ENCODE measurements at regions not wholly inside any gene's neighbourhood (a gene's known extent, or its start where the extent isn't known, plus 50 kb on each side); places are given as distances from the start of the nearest gene placed in this dataset.
A peak's percentile ranks its signal among the peaks of the same experiment; 100 is the strongest.

DNA sequence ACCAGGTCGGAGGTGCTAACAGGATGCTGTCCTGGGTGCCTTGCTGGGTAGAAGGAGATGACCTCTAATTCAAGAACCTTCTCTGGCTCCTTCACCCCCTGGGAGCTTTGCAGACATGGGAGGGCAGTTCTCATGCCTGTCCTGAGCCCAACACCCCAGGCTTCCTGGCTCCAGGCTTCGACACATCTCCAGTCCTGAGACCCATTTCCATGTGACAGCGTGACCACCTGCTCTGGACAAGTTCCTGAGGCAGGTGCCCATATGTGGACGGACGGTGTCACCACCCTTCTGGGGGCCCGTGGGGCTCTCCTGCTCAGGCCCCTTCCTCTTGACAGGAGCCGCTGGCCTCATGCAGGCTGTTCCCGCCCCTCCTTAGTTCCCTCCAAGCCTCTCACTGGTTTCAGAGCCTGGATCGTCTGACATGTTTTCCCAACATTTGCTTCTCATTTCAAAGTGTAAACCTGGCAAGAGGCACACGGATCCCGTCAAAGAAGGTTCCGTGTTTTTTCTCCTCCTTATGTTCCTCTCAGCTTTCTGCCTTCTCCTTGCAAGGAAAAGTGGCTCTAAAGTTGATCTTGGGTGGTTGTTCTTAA is 291.9 kb upstream of the RTL1 start:
- H3K27ac ChIP-seq, result peak overlapping the region; percentile 38
- peak; percentile 83 to 90 for DNase-seq (ENCODE audit: extremely low spot score in 2 of 2)

DNA sequence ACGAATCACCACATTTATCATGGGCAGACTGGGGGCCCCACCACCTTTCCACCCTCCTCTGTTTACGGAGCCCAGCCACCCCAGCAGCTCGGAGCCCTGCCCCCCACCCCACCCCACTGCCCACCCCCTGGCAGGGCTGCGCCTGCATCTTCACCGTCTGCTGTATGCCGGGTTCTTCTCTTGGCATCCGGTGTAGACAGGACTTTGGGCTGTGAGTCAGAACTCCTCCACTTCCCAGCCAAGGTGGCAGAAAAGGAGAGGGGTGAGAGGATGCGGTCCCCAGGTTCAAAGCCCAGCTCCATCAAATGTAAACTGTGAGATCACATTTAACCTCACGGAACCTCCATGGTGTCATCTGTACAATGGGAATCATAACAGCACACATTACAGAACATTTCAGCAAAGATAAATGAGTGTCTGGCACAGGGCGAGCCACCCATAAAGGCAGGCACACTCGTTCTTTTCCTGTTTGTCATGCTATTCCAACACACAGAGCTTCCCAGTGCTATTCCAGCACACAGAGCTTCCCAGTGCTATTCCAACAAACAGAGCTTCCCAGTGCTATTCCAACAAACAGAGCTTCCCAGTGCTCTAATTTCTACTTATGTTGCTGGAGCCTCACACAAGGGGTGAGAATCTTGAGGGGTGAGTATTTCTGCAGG is 292.7 kb upstream of the RTL1 start:
- Histone ChIP-seq H3K4me1 (no peaks in the 10 kb centered on the region), H3K9me3 (no peaks in the 10 kb centered on the region), H3K27me3 (no peaks in the 10 kb centered on the region), H3K27ac (peak overlapping the region; percentile 38), H3K36me3 (no peaks in the 10 kb centered on the region), H3K4me3 (no peak overlapping the region)
- peak; percentile 64 to 92 for DNase-seq (ENCODE audit: extremely low spot score in 2 of 2)
- intact Hi-C loops (cut with DNase I), result no loop called here
- TF ChIP-seq, protein P1, sequence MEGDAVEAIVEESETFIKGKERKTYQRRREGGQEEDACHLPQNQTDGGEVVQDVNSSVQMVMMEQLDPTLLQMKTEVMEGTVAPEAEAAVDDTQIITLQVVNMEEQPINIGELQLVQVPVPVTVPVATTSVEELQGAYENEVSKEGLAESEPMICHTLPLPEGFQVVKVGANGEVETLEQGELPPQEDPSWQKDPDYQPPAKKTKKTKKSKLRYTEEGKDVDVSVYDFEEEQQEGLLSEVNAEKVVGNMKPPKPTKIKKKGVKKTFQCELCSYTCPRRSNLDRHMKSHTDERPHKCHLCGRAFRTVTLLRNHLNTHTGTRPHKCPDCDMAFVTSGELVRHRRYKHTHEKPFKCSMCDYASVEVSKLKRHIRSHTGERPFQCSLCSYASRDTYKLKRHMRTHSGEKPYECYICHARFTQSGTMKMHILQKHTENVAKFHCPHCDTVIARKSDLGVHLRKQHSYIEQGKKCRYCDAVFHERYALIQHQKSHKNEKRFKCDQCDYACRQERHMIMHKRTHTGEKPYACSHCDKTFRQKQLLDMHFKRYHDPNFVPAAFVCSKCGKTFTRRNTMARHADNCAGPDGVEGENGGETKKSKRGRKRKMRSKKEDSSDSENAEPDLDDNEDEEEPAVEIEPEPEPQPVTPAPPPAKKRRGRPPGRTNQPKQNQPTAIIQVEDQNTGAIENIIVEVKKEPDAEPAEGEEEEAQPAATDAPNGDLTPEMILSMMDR (IDR thresholded peaks at IDR 0.05), result no peak
- TF ChIP-seq POLR2AphosphoS5 (IDR thresholded peaks at IDR 0.05; ENCODE audit: insufficient read depth in 1 of 2, low read depth in 1 of 2), result no peak
- TF ChIP-seq POLR2A (IDR thresholded peaks at IDR 0.05), result no peak

More for the DNA sequence above, 291.9 kb upstream of the RTL1 start:
- Histone ChIP-seq H3K4me1 (no peaks in the 10 kb centered on the region), H3K36me3 (no peaks in the 10 kb centered on the region), H3K27me3 (no peaks in the 10 kb centered on the region), H3K4me3 (no peak overlapping the region), H3K9me3 (no peaks in the 10 kb centered on the region)
- intact Hi-C loops (cut with DNase I), result no loop called here
- TF ChIP-seq POLR2A (IDR thresholded peaks at IDR 0.05) (no peak), POLR2AphosphoS5 (IDR thresholded peaks at IDR 0.05; ENCODE audit: insufficient read depth in 1 of 2, low read depth in 1 of 2) (no peak)
- TF ChIP-seq, protein P1 (IDR thresholded peaks at IDR 0.05), result no peak

DNA sequence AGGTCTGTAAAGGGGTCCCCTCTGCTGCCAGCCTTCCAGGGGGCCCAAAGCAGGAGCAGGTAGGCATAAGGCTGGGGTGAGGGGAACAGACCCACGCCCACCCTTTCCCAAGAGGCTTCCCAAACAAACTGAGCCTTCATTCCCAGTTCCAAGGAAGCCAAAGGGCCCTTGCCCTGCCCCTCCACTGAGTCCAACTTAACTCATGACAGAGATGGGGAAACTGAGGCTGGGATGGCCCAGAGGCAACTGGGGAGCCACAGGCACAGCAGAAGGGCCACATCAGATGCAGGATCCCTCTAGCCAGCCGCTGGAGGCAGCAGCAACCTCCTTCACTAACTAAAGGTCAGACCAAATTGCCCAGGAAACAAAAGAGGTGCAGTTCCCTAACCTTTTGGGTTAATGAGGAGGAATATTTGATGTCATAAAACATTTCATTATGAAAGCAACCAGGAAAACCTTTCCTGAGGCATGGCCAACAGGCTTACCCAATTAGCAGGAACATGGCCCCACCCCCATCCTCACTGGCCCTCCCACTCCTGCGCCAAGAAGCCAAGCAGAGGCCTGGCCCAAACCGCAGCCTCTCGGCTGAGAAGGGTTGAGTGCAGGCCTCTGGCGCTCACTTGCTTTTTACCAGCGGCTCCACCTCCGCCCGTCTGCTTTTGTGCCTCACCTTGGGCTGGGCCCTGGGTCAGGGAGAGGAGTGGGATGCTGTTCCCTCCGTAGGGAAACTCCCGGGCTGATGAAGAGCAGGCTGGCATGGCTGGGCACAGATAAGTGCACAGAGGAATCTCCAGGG is 293.5 kb upstream of the RTL1 start:
- H3K4me1 ChIP-seq, result no peaks in the 10 kb centered on the region
- TF ChIP-seq POLR2A (IDR thresholded peaks at IDR 0.05), result no peak
- no peak for TF ChIP-seq POLR2AphosphoS5 (IDR thresholded peaks at IDR 0.05; ENCODE audit: insufficient read depth in 1 of 2, low read depth in 1 of 2)
- no peaks in the 10 kb centered on the region for H3K36me3 ChIP-seq
- intact Hi-C loops (cut with DNase I), result no loop called here
- no peak overlapping the region for H3K27ac ChIP-seq
- DNase-seq (ENCODE audit: extremely low spot score in 2 of 2), result peak; percentile 77 to 79
- H3K9me3 ChIP-seq, result no peaks in the 10 kb centered on the region
- no peak overlapping the region for H3K4me3 ChIP-seq
- H3K27me3 ChIP-seq, result no peaks in the 10 kb centered on the region

DNA sequence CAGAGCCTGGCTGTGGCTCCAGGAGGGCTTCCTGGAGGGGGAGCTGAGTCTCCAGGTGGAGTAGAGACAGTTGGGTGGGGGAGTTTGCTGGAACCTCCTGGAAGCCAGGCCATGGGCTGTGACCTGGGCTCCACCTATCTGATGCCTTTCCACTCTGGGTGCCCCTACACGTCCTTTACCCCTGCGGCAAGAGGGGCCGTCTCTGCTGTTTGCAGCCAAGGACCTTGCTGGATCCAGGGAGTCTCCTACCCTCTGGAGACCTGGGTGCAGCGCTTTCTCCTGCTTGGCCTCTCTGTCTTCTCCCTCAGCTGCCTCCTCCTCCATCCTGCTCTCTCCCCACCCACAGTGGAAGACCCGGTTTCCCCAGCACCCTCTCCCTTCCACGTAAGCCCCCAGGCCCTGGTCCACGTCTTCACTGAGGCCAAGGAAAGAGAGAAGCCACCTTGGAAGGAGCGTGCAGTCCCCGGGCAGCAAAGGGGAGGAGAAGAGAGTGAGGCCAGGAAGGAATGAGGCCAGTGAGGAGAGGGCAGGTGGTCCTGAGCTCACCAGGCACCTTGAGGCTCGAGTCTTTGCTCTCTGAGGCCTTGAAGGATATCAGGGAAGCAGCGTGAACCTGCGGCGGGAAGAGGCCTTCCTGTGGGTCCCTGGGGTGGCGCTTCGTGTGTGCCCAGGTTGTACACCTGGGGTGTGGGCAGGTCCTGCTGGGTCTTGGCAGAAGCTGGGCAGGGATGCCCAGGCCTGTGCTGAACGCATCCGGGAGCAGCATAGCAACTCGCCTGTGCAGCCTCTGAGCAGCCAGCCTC is 294.3 kb upstream of the RTL1 start:
- Histone ChIP-seq H3K9me3 (no peaks in the 10 kb centered on the region), H3K4me3 (no peak overlapping the region), H3K27me3 (no peaks in the 10 kb centered on the region), H3K4me1 (no peaks in the 10 kb centered on the region), H3K36me3 (no peaks in the 10 kb centered on the region), H3K27ac (no peak overlapping the region)
- intact Hi-C loops (cut with DNase I), result no loop called here
- DNase-seq (ENCODE audit: extremely low spot score in 2 of 2), result peak; percentile 82 to 93
- TF ChIP-seq POLR2AphosphoS5 (IDR thresholded peaks at IDR 0.05; ENCODE audit: insufficient read depth in 1 of 2, low read depth in 1 of 2) (no peak), POLR2A (IDR thresholded peaks at IDR 0.05) (no peak)
- TF ChIP-seq, protein P1 (IDR thresholded peaks at IDR 0.05), result no peak

DNA sequence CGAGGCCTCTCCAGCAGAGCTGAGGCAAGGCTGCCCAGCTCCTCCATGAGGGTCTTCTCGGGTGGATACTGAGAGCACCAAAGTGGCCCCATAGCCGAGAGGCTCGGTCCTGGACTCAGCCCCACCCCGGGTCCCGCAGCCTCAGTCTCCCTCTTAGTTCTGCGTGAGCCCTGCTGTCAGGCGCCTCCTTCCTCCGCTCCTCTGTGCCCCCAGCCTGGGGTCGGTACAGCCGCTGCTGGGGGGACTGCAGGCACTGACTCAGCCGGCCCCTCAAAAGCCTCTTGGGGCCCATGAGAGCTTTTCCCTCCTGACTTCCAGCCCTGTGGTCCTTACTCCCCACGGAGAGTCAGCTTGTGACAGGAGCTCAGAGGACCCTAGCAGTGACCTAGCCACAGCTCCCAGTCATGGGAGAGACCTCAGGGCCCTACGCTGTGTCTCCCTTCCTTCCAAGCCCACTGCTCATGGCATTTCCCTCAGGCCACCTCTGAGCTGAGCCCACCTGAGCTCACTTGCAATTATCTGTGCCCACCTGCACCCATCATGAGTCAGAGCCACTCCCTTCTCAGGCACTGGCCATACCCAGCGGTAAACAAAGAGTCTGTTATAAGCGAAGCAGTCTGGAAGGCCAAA is 295.0 kb upstream of the RTL1 start:
- Histone ChIP-seq H3K4me3 (no peak overlapping the region), H3K27ac (no peak overlapping the region), H3K9me3 (no peaks in the 10 kb centered on the region), H3K4me1 (no peaks in the 10 kb centered on the region), H3K27me3 (no peaks in the 10 kb centered on the region), H3K36me3 (no peaks in the 10 kb centered on the region)
- peak; percentile 67 to 74 for DNase-seq (ENCODE audit: extremely low spot score in 2 of 2)
- intact Hi-C loops (cut with DNase I), result no loop called here
- TF ChIP-seq POLR2AphosphoS5 (IDR thresholded peaks at IDR 0.05; ENCODE audit: insufficient read depth in 1 of 2, low read depth in 1 of 2), result no peak
- no peak for TF ChIP-seq POLR2A (IDR thresholded peaks at IDR 0.05)

Data from vagina (tissue), 2 donors.